IMR-90 (cell line): ENCODE measurements at regions not wholly inside any gene's neighbourhood (a gene's known extent, or its start where the extent isn't known, plus 50 kb on each side); places are given as distances from the start of the nearest gene placed in this dataset.

Source experiments
- ATAC-seq: fragments of 200-7000 bp; cut with Tn5 transposase; 2 replicates; pipeline ENCODE4 v1.9.1; 2020; ENCODE audit warnings: low read depth, mild to moderate bottlenecking, moderate library complexity
- BruUV-seq: library from RNA; stranded (reverse); fragments of 400-500 nt; replicated peaks from 2 replicates; lab custom pipeline; 2021; lab: Mats Ljungman, UMichigan
- CTCF ChIA-PET: fragments of 300-600 bp; formaldehyde crosslinking; extraction: SDS; loops from one replicate; lab custom pipeline; 2021; ENCODE audit warnings: antibody characterized with exemption; lab: Yijun Ruan, JAX
- POLR2A ChIA-PET: fragments of 300-600 bp; sonication (Branson Sonifier 250); formaldehyde crosslinking; loops from one replicate; lab custom pipeline; 2022; ENCODE audit warnings: antibody characterized with exemption; ENCODE audit not compliant: unreplicated experiment; lab: Charles Lee
- DNase-seq: peaks from one replicate; pipeline ENCODE4 v3.0.0; 2013
- H2AFZ ChIP-seq: replicated peaks from 2 replicates; pipeline ENCODE3; 2013; ENCODE audit warnings: low read length, mild to moderate bottlenecking; ENCODE audit not compliant: poor library complexity
- H2AK5ac ChIP-seq: 2 replicates; pipeline ENCODE4 v1.6.1; 2013; ENCODE audit warnings: low read depth, low read length, inconsistent platforms
- H2AK9ac ChIP-seq: replicated peaks from 2 replicates; pipeline ENCODE3; 2013; ENCODE audit warnings: mild to moderate bottlenecking, low read depth, low read length, moderate library complexity; ENCODE audit not compliant: poor library complexity
- H2BK120ac ChIP-seq: 2 replicates; pipeline ENCODE4 v1.6.1; 2013; ENCODE audit warnings: low read depth, low read length, inconsistent platforms
- H2BK15ac ChIP-seq: 3 replicates; pipeline ENCODE4 v1.6.1; 2013; ENCODE audit warnings: low read depth, low read length, inconsistent platforms
- H2BK20ac ChIP-seq: 2 replicates; pipeline ENCODE4 v1.6.1; 2013; ENCODE audit warnings: low read depth, mild to moderate bottlenecking, inconsistent platforms, low read length, moderate library complexity
- H2BK5ac ChIP-seq: 2 replicates; pipeline ENCODE4 v1.6.1; 2013; ENCODE audit warnings: mild to moderate bottlenecking, low read depth, low read length, inconsistent platforms; ENCODE audit not compliant: poor library complexity, severe bottlenecking
- H3K14ac ChIP-seq: replicated peaks from 2 replicates; pipeline ENCODE4 v1.6.1; 2013; ENCODE audit warnings: low read depth, low read length, inconsistent platforms
- H3K18ac ChIP-seq: 2 replicates; pipeline ENCODE4 v1.6.1; 2013; ENCODE audit warnings: low read depth, low read length, control low read depth
- H3K23ac ChIP-seq: 2 replicates; pipeline ENCODE4 v1.6.1; 2013; ENCODE audit warnings: low read depth, low read length, inconsistent platforms
- H3K27ac ChIP-seq: 2 replicates; pipeline ENCODE4 v1.5.1; 2013; ENCODE audit warnings: mild to moderate bottlenecking, control low read depth, low read length; ENCODE audit not compliant: insufficient read depth
- H3K27me3 ChIP-seq: 2 replicates; pipeline ENCODE4 v1.6.1; 2013; ENCODE audit warnings: low read length; ENCODE audit not compliant: control insufficient read depth, insufficient read depth
- H3K36me3 ChIP-seq: 2 replicates; pipeline ENCODE4 v1.6.1; 2013; ENCODE audit warnings: low read length, mixed read lengths; ENCODE audit not compliant: control insufficient read depth, insufficient read depth
- H3K4ac ChIP-seq: 2 replicates; pipeline ENCODE4 v1.6.1; 2013; ENCODE audit warnings: low read depth, low read length, inconsistent platforms
- H3K4me1 ChIP-seq: 2 replicates; pipeline ENCODE4 v1.6.1; 2013; ENCODE audit warnings: low read length, mixed read lengths; ENCODE audit not compliant: control insufficient read depth, insufficient read depth
- H3K4me2 ChIP-seq: 2 replicates; pipeline ENCODE4 v1.6.1; 2013; ENCODE audit warnings: low read depth, mild to moderate bottlenecking, control low read depth, low read length, moderate library complexity
- H3K4me3 ChIP-seq: 2 replicates; pipeline ENCODE4 v1.5.1; 2013; ENCODE audit warnings: low read depth, mild to moderate bottlenecking, control low read depth, low read length, moderate library complexity; ENCODE audit not compliant: insufficient read depth
- H3K56ac ChIP-seq: 2 replicates; pipeline ENCODE4 v1.6.1; 2013; ENCODE audit warnings: low read length, inconsistent platforms; ENCODE audit not compliant: insufficient read depth; ENCODE audit errors: extremely low read depth
- H3K79me1 ChIP-seq, 2 experiments: 2 replicates each; pipeline ENCODE4 v1.6.1; 2013; ENCODE audit warnings: low read length in 2 of 2, inconsistent platforms in 1 of 2, low read depth in 1 of 2
- H3K9ac ChIP-seq: 2 replicates; pipeline ENCODE4 v1.6.1; 2013; ENCODE audit warnings: low read depth, low read length, control low read depth
- H3K9me1 ChIP-seq: 2 replicates; pipeline ENCODE4 v1.6.1; 2013; ENCODE audit warnings: low read length, inconsistent platforms; ENCODE audit not compliant: insufficient read depth
- H3K9me3 ChIP-seq: 2 replicates; pipeline ENCODE4 v1.6.1; 2013; ENCODE audit warnings: low read length; ENCODE audit not compliant: control insufficient read depth, insufficient read depth
- H4K20me1 ChIP-seq: 2 replicates; pipeline ENCODE4 v1.6.1; 2013; ENCODE audit warnings: low read length, inconsistent platforms; ENCODE audit not compliant: insufficient read depth
- H4K5ac ChIP-seq: 2 replicates; pipeline ENCODE4 v1.6.1; 2013; ENCODE audit warnings: mild to moderate bottlenecking, low read depth, low read length, control low read depth
- H4K8ac ChIP-seq, 2 experiments: 2 replicates each; pipeline ENCODE4 v1.6.1; 2013; ENCODE audit warnings: low read depth in 2 of 2, low read length in 2 of 2, control low read depth in 1 of 2, inconsistent platforms in 1 of 2
- H4K91ac ChIP-seq: 2 replicates; pipeline ENCODE4 v1.6.1; 2013; ENCODE audit warnings: low read depth, low read length, inconsistent platforms; ENCODE audit not compliant: insufficient read depth
- BHLHE40 ChIP-seq: fragments of 150-350 bp; IDR thresholded peaks from 2 replicates; pipeline ENCODE4 v1.6.1; 2016; ENCODE audit warnings: mild to moderate bottlenecking, low read depth, low read length
- CEBPB ChIP-seq: IDR thresholded peaks from 2 replicates; pipeline ENCODE4 v1.6.1; 2012; ENCODE audit warnings: low read depth, low read length, improper control_type of control experiment
- CTCF ChIP-seq: conservative IDR thresholded peaks from 2 replicates; pipeline ENCODE4 v1.5.1; 2012; ENCODE audit warnings: mild to moderate bottlenecking, low read depth, low read length, improper control_type of control experiment
- ELK1 ChIP-seq: fragments of 150-350 bp; IDR thresholded peaks from 2 replicates; pipeline ENCODE4 v1.6.1; 2016; ENCODE audit warnings: low read depth, mild to moderate bottlenecking, low read length, moderate library complexity, borderline replicate concordance
- MXI1 ChIP-seq: IDR thresholded peaks from 2 replicates; pipeline ENCODE4 v1.6.1; 2012; ENCODE audit warnings: low read depth, mild to moderate bottlenecking, low read length, moderate library complexity, borderline replicate concordance
- POLR2A ChIP-seq: IDR thresholded peaks from 2 replicates; pipeline ENCODE4 v1.6.1; 2012; ENCODE audit warnings: mild to moderate bottlenecking, low read depth, low read length
- RFX5 ChIP-seq: IDR thresholded peaks from 2 replicates; pipeline ENCODE4 v1.8.0; 2012; ENCODE audit warnings: low read depth, mild to moderate bottlenecking, low read length, moderate library complexity
- WGBS, 2 experiments: methylation state at CpG; one replicate each; pipeline versions ENCODE4 v1.1.5 to v1.1.7; 2013; ENCODE audit warnings: missing lambda C conversion rate in 2 of 2; ENCODE audit not compliant: insufficient read length in 1 of 2; ENCODE audit errors: extremely low coverage in 2 of 2; 5-methylcytosine and 5-hydroxymethylcytosine counted together
- dilution Hi-C: fragments of 300-500 bp; cut with HindIII; formaldehyde crosslinking; loops from one replicate; pipeline ENCODE4 v1.14.3; 2018; ENCODE audit warnings: low sequenced_read_pairs; ENCODE audit not compliant: unreplicated experiment
- in situ Hi-C: fragments of 300-500 bp; cut with MboI; formaldehyde crosslinking; loops from 3 replicates; pipeline ENCODE4 v1.14.3; 2019; ENCODE audit warnings: low sequenced_read_pairs, inconsistent platforms, mixed read lengths
- intact Hi-C: fragments of 100-400 bp; cut with micrococcal nuclease; formaldehyde crosslinking; loops from 2 replicates; pipeline ENCODE4 v1.10.0; 2022

- H3K79me1 ChIP-seq, result no peaks in the 10 kb centered on the region
- no peak overlapping the region for H4K5ac ChIP-seq
- in situ Hi-C loops (no loop called here), dilution Hi-C loops (no loop called here), intact Hi-C loops (no loop called here)
- TF ChIP-seq CTCF, result no peak
- TF ChIP-seq RFX5, result no peak
- TF ChIP-seq MXI1, result no peak
- TF ChIP-seq BHLHE40, result no peak
- no peak for TF ChIP-seq ELK1
- TF ChIP-seq POLR2A, result no peak
- no peak for TF ChIP-seq CEBPB
- H2BK20ac ChIP-seq, result no peak overlapping the region
- no peak overlapping the region for H2BK15ac ChIP-seq
- peaks cover 4% of the 10 kb centered on the region; the same call in 1 of the 2 replicates for H3K9me1 ChIP-seq
- WGBS, 2 experiments, result no CpG with 5 or more reads among the region's 5 CpGs
- H2BK5ac ChIP-seq, result no peak overlapping the region
- H3K4me1 ChIP-seq, result peaks cover 5% of the 10 kb centered on the region
- no peaks in the 10 kb centered on the region for H3K27me3 ChIP-seq
- H4K20me1 ChIP-seq, result no peaks in the 10 kb centered on the region
- no peak for ATAC-seq
- no peak overlapping the region for H3K56ac ChIP-seq
- H3K18ac ChIP-seq, result no peak overlapping the region
- H2AK5ac ChIP-seq, result no peak overlapping the region
- no peaks in the 10 kb centered on the region for H3K36me3 ChIP-seq
- H3K23ac ChIP-seq, result no peak overlapping the region
- ChIA-PET CTCF (interaction anchor here (0.6 kb wide), 1 partner anchor 186 kb away, joined by 4 read pairs; no protein-coding TSS in a partner anchor), POLR2A (interaction anchor here (0.5 kb wide), 1 partner anchor 187 kb away, joined by 3 read pairs; no protein-coding TSS in a partner anchor)
- H2BK120ac ChIP-seq, result no peak overlapping the region
- no peak overlapping the region for H3K4me2 ChIP-seq
- no peak for DNase-seq
- H2AK9ac ChIP-seq, result no peak overlapping the region
- H3K9me3 ChIP-seq, result no peaks in the 10 kb centered on the region
- no peak overlapping the region for H3K4ac ChIP-seq
- no peak overlapping the region for H4K8ac ChIP-seq
- no peak overlapping the region for H3K4me3 ChIP-seq
- H3K9ac ChIP-seq, result no peak overlapping the region
- H3K14ac ChIP-seq, result no peak overlapping the region
- no peak overlapping the region for H2AFZ ChIP-seq
- H3K27ac ChIP-seq, result no peak overlapping the region
- no TSS peak for BruUV-seq
- no peak overlapping the region for H4K91ac ChIP-seq
These were observed 81.1 kb upstream of the HS6ST1 start for GRCh38 chr2:128399690-128400291.
